ENCODE measurements at regions not wholly inside any gene's neighbourhood (a gene's known extent, or its start where the extent isn't known, plus 50 kb on each side); places are given as distances from the start of the nearest gene placed in this dataset.
"Not testable (repeated sequence)": the region's sequence is repeated elsewhere in the genome, so short reads cannot be mapped to it uniquely, and the experiment has no call there.

GRCh38 chrX:15114743-15115566, 154.9 kb downstream of the ASB9 start:
- no peak for DNase-seq

GRCh38 chrX:15107367-15107988, 162.4 kb downstream of the ASB9 start:
- DNase-seq, result no peak

GRCh38 chrX:15098505-15098904, 171.4 kb downstream of the ASB9 start:
- DNase-seq, result no peak

GRCh38 chrX:15087747-15088146, 182.1 kb downstream of the ASB9 start:
- DNase-seq, result no peak

GRCh38 chrX:15073313-15073712, 196.6 kb downstream of the ASB9 start:
- no peak for DNase-seq

GRCh38 chrX:15072880-15073279, 197.0 kb downstream of the ASB9 start:
- no peak for DNase-seq

- DNase-seq, result no peak
These were observed 197.6 kb downstream of the ASB9 start for GRCh38 chrX:15072259-15072658.

- DNase-seq, result no peak
These were observed 186.3 kb downstream of the MOSPD2 start for GRCh38 chrX:15059474-15059873.

GRCh38 chrX:15056044-15056443, 182.8 kb downstream of the MOSPD2 start:
- no peak for DNase-seq

- peak; percentile 22 for DNase-seq
These were observed 182.1 kb downstream of the MOSPD2 start for GRCh38 chrX:15055146-15055930.

- no peak for DNase-seq
These were observed 177.2 kb downstream of the MOSPD2 start for GRCh38 chrX:15050395-15050794.

GRCh38 chrX:15043538-15043937, 170.3 kb downstream of the MOSPD2 start:
- DNase-seq, result no peak

GRCh38 chrX:15033917-15034316, 160.7 kb downstream of the MOSPD2 start:
- DNase-seq, result no peak

GRCh38 chrX:15017491-15017890, 144.3 kb downstream of the MOSPD2 start:
- DNase-seq, result no peak

GRCh38 chrX:15016051-15016450, 142.8 kb downstream of the MOSPD2 start:
- peak; percentile 1 for DNase-seq

GRCh38 chrX:15014281-15014680, 141.1 kb downstream of the MOSPD2 start:
- DNase-seq, result peak; percentile 28

- DNase-seq, result no peak
These were observed 140.2 kb downstream of the MOSPD2 start for GRCh38 chrX:15013461-15013860.

GRCh38 chrX:14997271-14997670, 124.0 kb downstream of the MOSPD2 start:
- DNase-seq, result no peak

- not testable (repeated sequence) for DNase-seq
These were observed 111.2 kb downstream of the MOSPD2 start for GRCh38 chrX:14984425-14984824.
